ENCODE measurements at regions not wholly inside any gene's neighbourhood (a gene's known extent, or its start where the extent isn't known, plus 50 kb on each side); places are given as distances from the start of the nearest gene placed in this dataset.
"Not testable (repeated sequence)": the region's sequence is repeated elsewhere in the genome, so short reads cannot be mapped to it uniquely, and the experiment has no call there.

DNA sequence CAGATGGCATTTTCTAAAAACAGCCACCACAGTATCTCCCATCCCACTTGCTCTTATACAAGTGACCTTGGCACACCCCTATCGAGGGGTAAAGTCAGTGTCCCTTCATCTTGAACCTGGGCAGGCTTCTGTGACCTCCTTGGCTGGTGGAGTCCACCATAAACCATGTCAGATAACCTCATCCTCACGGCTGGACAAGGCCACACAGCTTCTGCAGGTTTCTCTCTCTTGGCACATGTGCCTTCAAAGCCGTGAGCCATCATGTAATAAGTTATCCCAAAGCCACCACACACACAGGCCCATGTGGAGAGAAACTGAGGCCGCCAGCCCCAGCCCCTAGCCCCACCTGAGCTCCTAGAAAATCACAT is 105.4 kb downstream of the SNX5 start:
- H3K27me3 ChIP-seq (ENCODE audit: control insufficient read depth, insufficient read depth, low read length) = no peaks in the 10 kb centered on the region
- no peak overlapping the region for H3K4me3 ChIP-seq (ENCODE audit: low read depth, low read length)
- no peaks in the 10 kb centered on the region for H3K9me3 ChIP-seq (ENCODE audit: control insufficient read depth, insufficient read depth, low read length)
- no peak overlapping the region for H3K9ac ChIP-seq (ENCODE audit: low read depth, low read length)
- no peak overlapping the region for H3K27ac ChIP-seq (ENCODE audit: low read depth, low read length)
- no peaks in the 10 kb centered on the region for H3K36me3 ChIP-seq (ENCODE audit: control insufficient read depth, insufficient read depth, low read length)
- H3K4me1 ChIP-seq (ENCODE audit: control insufficient read depth, insufficient read depth, low read length) = peaks cover 31% of the 10 kb centered on the region

GRCh38 chr20:17862171-17862570 is 106.4 kb downstream of the SNX5 start:
- no peaks in the 10 kb centered on the region for H3K27me3 ChIP-seq (ENCODE audit: control insufficient read depth, insufficient read depth, low read length)

DNA sequence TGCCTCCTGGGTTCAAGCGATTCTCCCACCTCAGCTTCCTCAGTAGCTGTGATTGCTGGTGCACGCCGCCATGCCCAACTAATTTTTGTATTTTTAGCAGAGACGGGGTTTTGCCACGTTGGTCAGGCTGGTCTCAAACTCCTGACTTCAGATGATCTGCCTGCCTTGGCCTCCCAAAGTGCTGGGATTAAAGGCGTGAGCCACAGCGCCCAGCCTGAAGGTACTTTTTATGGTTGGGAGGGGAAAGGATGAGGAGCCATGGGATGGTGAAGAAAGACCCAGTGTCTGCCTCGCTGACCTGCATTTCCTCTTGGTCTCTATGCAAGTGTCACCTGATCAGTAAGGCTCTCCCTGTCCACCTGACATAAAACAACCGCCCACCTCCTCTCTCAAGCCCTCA is 107.0 kb downstream of the SNX5 start:
- H3K4me3 ChIP-seq (ENCODE audit: low read depth, low read length); H3K9ac ChIP-seq (ENCODE audit: low read depth, low read length); H3K27ac ChIP-seq (ENCODE audit: low read depth, low read length); H3K9me3 ChIP-seq (ENCODE audit: control insufficient read depth, insufficient read depth, low read length); H3K27me3 ChIP-seq (ENCODE audit: control insufficient read depth, insufficient read depth, low read length); H3K36me3 ChIP-seq (ENCODE audit: control insufficient read depth, insufficient read depth, low read length): not testable (repeated sequence)
- H3K4me1 ChIP-seq (ENCODE audit: control insufficient read depth, insufficient read depth, low read length) = peaks cover 20% of the 10 kb centered on the region

More at GRCh38 chr20:17862171-17862570, 106.4 kb downstream of the SNX5 start:
- Histone ChIP-seq H3K36me3 (ENCODE audit: control insufficient read depth, insufficient read depth, low read length) (no peaks in the 10 kb centered on the region), H3K4me3 (ENCODE audit: low read depth, low read length) (no peak overlapping the region), H3K4me1 (ENCODE audit: control insufficient read depth, insufficient read depth, low read length) (peaks cover 21% of the 10 kb centered on the region), H3K9me3 (ENCODE audit: control insufficient read depth, insufficient read depth, low read length) (no peaks in the 10 kb centered on the region), H3K27ac (ENCODE audit: low read depth, low read length) (no peak overlapping the region), H3K9ac (ENCODE audit: low read depth, low read length) (no peak overlapping the region)

DNA sequence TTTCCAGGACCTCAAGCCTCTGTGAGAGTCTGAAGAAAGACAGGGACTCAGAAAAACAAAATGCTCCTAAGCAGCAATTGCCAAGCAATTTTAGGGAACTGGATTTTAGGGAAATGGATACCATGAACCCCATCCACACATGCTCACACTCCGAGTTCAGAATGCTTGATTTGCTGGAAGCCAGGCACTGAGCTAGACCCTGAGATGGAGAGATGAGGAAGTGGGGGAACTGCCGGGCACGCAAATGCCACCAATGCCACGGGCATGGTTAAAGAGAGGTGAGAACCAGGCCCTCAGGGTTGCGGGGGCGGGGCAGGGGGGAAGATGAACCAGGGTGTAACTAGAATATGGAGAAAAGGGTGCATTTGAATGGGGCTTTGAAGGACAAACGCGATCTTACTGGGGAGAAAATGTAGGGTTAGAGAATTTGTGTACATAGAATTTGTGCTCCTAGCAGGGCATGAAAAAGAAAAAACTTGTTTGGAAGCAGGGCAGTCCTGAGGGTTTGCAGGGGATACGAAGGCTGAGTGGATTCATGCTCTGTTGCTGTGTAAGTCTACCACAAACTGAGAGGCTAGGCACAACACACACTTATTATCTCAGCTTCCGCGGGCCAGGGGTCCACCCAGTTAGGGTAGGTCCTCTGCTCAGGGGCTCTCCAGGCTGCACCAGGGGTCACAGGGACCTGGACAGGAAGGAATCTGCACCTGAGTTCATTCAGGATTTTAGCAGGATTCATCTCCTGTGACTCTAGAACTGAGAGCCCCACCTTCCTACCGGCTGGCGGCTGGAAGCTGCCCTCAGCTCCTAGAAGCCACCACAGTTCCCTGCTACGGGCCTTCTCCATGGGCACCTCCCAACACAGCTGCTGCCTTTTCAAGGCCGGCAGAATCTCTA is 108.0 kb downstream of the SNX5 start:
- H3K36me3 ChIP-seq (ENCODE audit: control insufficient read depth, insufficient read depth, low read length) = no peaks in the 10 kb centered on the region
- H3K4me3 ChIP-seq (ENCODE audit: low read depth, low read length) = no peak overlapping the region
- no peak overlapping the region for H3K27ac ChIP-seq (ENCODE audit: low read depth, low read length)
- no peaks in the 10 kb centered on the region for H3K9me3 ChIP-seq (ENCODE audit: control insufficient read depth, insufficient read depth, low read length)
- H3K27me3 ChIP-seq (ENCODE audit: control insufficient read depth, insufficient read depth, low read length) = no peaks in the 10 kb centered on the region
- peaks cover 20% of the 10 kb centered on the region for H3K4me1 ChIP-seq (ENCODE audit: control insufficient read depth, insufficient read depth, low read length)
- H3K9ac ChIP-seq (ENCODE audit: low read depth, low read length) = no peak overlapping the region

DNA sequence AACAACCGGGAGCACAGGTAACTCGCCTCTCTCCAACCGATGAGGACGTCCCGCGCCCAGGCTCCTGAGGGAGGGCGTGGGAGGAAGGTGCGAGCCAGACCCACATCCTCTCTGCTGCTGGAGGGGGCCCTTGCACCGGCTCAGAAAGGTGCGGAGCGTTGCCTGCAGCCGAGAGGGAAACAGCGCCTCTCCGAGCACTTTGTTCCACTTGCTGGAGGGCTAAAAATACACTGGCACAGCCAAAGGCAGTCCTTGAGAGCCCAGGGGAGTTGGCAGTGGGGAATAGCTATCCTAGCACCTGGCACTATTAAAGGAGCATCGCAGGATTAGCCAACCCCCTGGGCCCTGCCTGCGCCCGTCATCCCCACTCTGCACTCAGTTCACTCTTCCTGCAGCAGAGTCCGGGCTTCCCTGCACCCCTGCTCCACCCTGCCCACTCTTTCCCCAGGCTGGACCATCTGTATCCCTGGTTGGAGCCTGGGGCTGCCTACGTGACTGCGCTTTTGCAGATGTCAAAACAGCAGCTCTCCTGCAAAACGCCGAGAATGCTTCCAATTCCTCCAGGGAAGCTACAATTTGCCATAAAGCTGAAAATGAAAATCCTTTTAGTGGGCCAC is 108.9 kb downstream of the SNX5 start:
- Histone ChIP-seq H3K9ac (ENCODE audit: low read depth, low read length) (no peak overlapping the region), H3K4me1 (ENCODE audit: control insufficient read depth, insufficient read depth, low read length) (peaks cover 20% of the 10 kb centered on the region), H3K4me3 (ENCODE audit: low read depth, low read length) (no peak overlapping the region), H3K9me3 (ENCODE audit: control insufficient read depth, insufficient read depth, low read length) (no peaks in the 10 kb centered on the region), H3K36me3 (ENCODE audit: control insufficient read depth, insufficient read depth, low read length) (no peaks in the 10 kb centered on the region), H3K27ac (ENCODE audit: low read depth, low read length) (no peak overlapping the region), H3K27me3 (ENCODE audit: control insufficient read depth, insufficient read depth, low read length) (no peaks in the 10 kb centered on the region)

GRCh38 chr20:17859002-17859615 is 109.5 kb downstream of the SNX5 start:
- Histone ChIP-seq H3K4me3 (ENCODE audit: low read depth, low read length) (no peak overlapping the region), H3K9ac (ENCODE audit: low read depth, low read length) (no peak overlapping the region), H3K9me3 (ENCODE audit: control insufficient read depth, insufficient read depth, low read length) (no peaks in the 10 kb centered on the region), H3K36me3 (ENCODE audit: control insufficient read depth, insufficient read depth, low read length) (no peaks in the 10 kb centered on the region), H3K27me3 (ENCODE audit: control insufficient read depth, insufficient read depth, low read length) (no peaks in the 10 kb centered on the region), H3K27ac (ENCODE audit: low read depth, low read length) (no peak overlapping the region), H3K4me1 (ENCODE audit: control insufficient read depth, insufficient read depth, low read length) (peaks cover 20% of the 10 kb centered on the region)

- Histone ChIP-seq H3K9ac (ENCODE audit: low read depth, low read length) (no peak overlapping the region), H3K9me3 (ENCODE audit: control insufficient read depth, insufficient read depth, low read length) (no peaks in the 10 kb centered on the region), H3K4me1 (ENCODE audit: control insufficient read depth, insufficient read depth, low read length) (peaks cover 24% of the 10 kb centered on the region), H3K36me3 (ENCODE audit: control insufficient read depth, insufficient read depth, low read length) (no peaks in the 10 kb centered on the region), H3K4me3 (ENCODE audit: low read depth, low read length) (no peak overlapping the region), H3K27ac (ENCODE audit: low read depth, low read length) (no peak overlapping the region), H3K27me3 (ENCODE audit: control insufficient read depth, insufficient read depth, low read length) (no peaks in the 10 kb centered on the region)
Observed at GRCh38 chr20:17858450-17859001, 110.1 kb downstream of the SNX5 start.

DNA sequence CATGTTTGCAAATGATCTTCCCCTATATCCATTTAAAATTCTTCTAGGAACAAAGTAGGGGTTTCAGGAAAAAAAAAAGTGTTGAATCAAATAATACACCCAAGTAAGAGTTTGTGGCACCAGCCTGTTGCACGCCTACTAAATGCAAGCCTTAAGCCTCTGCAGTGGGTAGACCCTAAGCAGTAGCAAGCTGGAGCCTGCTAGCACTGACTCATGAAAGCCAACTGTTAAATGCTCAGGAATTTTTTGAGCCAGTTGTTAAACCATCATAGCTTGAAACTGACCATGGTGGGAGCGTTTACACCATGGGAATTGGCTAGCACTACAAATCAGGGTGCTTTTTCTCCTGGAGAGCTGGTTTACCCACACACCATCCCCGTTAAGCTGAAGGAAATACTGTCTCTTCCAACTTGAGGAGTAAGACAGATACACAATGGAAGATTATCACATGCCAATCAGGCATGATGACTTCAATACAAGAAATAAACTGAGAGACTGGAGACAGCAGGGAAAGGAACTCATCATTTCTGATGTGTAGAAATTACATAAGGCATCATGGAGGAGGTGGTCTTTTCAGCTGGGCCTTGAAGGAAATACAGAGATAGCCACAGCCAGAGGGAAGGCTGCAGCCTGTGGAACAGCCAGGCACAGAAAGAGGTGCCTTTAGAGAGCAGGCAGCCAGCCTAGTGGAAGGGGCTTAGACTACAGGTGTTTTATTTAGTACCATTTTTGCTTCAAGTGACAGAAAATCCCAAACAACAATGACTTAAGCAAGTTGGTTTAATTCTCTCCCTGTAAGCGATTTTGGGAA is 110.8 kb downstream of the SNX5 start:
- peaks cover 30% of the 10 kb centered on the region for H3K4me1 ChIP-seq (ENCODE audit: control insufficient read depth, insufficient read depth, low read length)

DNA sequence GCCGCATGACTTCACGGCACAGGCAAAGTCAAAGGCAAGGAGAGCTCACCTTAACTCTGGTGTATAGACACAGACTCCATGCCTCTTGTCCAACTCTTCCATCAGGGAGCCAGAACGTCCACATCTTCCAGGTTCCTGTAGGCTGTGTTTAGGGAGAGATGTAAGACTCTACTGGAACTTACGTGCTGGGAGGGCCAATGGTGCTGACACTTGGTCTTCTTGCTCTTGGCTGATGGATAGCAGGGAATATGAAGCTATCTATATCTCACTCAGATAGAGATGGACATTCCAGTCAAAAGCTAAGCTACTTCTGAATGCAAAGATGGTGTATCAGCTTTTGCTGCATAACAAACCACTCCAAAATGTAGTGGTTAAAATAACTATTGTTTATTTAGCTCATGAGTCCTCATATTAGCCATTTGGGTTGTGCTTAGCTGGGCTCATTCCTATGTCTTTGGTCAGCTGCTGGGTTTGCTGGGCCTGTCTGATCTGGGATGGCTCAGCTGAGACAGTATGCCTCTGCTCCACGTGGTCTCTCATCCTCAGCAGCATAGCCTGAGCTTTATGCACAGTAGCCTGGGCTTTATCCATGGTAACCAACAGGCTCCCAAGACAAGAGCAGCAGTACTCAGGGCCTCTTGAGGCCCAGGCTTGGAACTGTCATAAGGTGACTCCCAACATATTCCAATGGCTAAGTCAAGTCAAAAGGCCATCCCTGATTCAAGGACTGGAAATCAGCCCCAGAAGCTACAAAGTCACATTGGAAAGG is 111.6 kb downstream of the SNX5 start:
- Histone ChIP-seq H3K9me3 (ENCODE audit: control insufficient read depth, insufficient read depth, low read length) (no peaks in the 10 kb centered on the region), H3K27me3 (ENCODE audit: control insufficient read depth, insufficient read depth, low read length) (no peaks in the 10 kb centered on the region), H3K9ac (ENCODE audit: low read depth, low read length) (no peak overlapping the region), H3K36me3 (ENCODE audit: control insufficient read depth, insufficient read depth, low read length) (no peaks in the 10 kb centered on the region), H3K27ac (ENCODE audit: low read depth, low read length) (no peak overlapping the region), H3K4me3 (ENCODE audit: low read depth, low read length) (no peak overlapping the region), H3K4me1 (ENCODE audit: control insufficient read depth, insufficient read depth, low read length) (peaks cover 30% of the 10 kb centered on the region)

More for the DNA sequence above, 110.8 kb downstream of the SNX5 start:
- Histone ChIP-seq H3K27ac (ENCODE audit: low read depth, low read length) (no peak overlapping the region), H3K4me3 (ENCODE audit: low read depth, low read length) (no peak overlapping the region), H3K36me3 (ENCODE audit: control insufficient read depth, insufficient read depth, low read length) (no peaks in the 10 kb centered on the region), H3K9ac (ENCODE audit: low read depth, low read length) (no peak overlapping the region), H3K27me3 (ENCODE audit: control insufficient read depth, insufficient read depth, low read length) (no peaks in the 10 kb centered on the region), H3K9me3 (ENCODE audit: control insufficient read depth, insufficient read depth, low read length) (no peaks in the 10 kb centered on the region)

- peaks cover 30% of the 10 kb centered on the region for H3K4me1 ChIP-seq (ENCODE audit: control insufficient read depth, insufficient read depth, low read length)
- no peaks in the 10 kb centered on the region for H3K36me3 ChIP-seq (ENCODE audit: control insufficient read depth, insufficient read depth, low read length)
- no peaks in the 10 kb centered on the region for H3K27me3 ChIP-seq (ENCODE audit: control insufficient read depth, insufficient read depth, low read length)
- H3K27ac ChIP-seq (ENCODE audit: low read depth, low read length) = no peak overlapping the region
- H3K9ac ChIP-seq (ENCODE audit: low read depth, low read length) = no peak overlapping the region
- H3K4me3 ChIP-seq (ENCODE audit: low read depth, low read length) = no peak overlapping the region
- no peaks in the 10 kb centered on the region for H3K9me3 ChIP-seq (ENCODE audit: control insufficient read depth, insufficient read depth, low read length)
Observed at GRCh38 chr20:17856024-17856564, 112.5 kb downstream of the SNX5 start.
